Mammary epithelial cell (primary cell): ENCODE measurements at regions not wholly inside any gene's neighbourhood (a gene's known extent, or its start where the extent isn't known, plus 50 kb on each side); places are given as distances from the start of the nearest gene placed in this dataset.

ENCODE experiments used
- EZH2 ChIP-seq: IDR thresholded peaks from 2 replicates; pipeline ENCODE4 v1.6.1; 2012; ENCODE audit warnings: low read length, inconsistent platforms, borderline replicate concordance
- TF ChIP-seq, protein P1 (sequence below), 2 donors: IDR thresholded peaks in 1 of 2; conservative IDR thresholded peaks in 1 of 2; 2 replicates each; pipeline ENCODE4 v1.5.1; 2011 to 2012; ENCODE audit warnings: inconsistent platforms in 2 of 2, low read length in 2 of 2, mild to moderate bottlenecking in 2 of 2, control low read depth in 1 of 2, low read depth in 1 of 2; ENCODE audit not compliant: insufficient read depth in 1 of 2; ENCODE audit errors: extremely low read depth in 1 of 2

DNA sequence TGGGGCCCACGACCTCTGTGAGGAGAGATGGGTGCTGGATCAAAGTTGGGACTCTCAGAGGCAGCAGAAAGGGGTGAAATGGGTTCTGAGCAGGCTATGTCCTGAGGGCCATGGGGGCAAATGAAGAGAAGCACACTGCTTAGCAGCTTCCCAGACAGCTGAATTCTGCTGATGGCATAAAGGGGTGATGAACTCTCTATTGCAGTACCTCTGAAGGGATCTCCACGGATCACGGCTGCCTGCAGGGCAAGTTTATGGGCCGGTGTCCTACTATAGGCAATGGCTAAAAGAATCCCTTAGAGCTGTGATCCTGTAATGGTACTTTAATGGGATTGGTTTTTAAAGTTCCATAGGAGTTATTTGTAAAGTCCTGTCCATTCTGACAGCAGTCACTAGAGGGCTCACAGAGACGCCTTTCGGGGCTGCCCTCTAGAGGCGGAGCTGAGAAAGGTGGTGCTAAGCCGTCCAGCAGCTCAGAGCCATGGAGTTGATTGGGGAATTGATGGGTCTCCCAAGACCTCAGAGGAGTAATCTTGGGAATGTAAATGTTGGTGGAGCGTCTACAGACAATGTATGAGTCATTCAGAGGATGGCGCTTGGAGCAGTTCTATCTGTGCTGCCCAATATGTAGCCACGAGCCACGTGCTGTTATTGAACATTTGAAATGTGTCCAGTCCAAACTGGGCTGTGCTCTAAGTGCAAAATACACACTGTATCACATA is 287.3 kb downstream of the COG6 start:
- TF ChIP-seq, protein P1, sequence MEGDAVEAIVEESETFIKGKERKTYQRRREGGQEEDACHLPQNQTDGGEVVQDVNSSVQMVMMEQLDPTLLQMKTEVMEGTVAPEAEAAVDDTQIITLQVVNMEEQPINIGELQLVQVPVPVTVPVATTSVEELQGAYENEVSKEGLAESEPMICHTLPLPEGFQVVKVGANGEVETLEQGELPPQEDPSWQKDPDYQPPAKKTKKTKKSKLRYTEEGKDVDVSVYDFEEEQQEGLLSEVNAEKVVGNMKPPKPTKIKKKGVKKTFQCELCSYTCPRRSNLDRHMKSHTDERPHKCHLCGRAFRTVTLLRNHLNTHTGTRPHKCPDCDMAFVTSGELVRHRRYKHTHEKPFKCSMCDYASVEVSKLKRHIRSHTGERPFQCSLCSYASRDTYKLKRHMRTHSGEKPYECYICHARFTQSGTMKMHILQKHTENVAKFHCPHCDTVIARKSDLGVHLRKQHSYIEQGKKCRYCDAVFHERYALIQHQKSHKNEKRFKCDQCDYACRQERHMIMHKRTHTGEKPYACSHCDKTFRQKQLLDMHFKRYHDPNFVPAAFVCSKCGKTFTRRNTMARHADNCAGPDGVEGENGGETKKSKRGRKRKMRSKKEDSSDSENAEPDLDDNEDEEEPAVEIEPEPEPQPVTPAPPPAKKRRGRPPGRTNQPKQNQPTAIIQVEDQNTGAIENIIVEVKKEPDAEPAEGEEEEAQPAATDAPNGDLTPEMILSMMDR (conservative IDR thresholded peaks at IDR 0.05 in 1 of 2, IDR thresholded peaks at IDR 0.05 in 1 of 2; ENCODE audit: extremely low read depth in 1 of 2, insufficient read depth in 1 of 2, low read depth in 1 of 2, low read length in 2 of 2), result peak; percentile 100
- TF ChIP-seq EZH2, result no peak
